Hematopoietic multipotent progenitor cell treated with erythropoietin and hydrocortisone succinate and interleukin-3 and kit ligand, for 4 days (in vitro differentiated cells): ENCODE measurements at regions not wholly inside any gene's neighbourhood (a gene's known extent, or its start where the extent isn't known, plus 50 kb on each side); places are given as distances from the start of the nearest gene placed in this dataset.

ENCODE experiments used
- DNase-seq: peaks from one replicate; pipeline ENCODE4 v3.0.0-alpha.2; 2015

DNA sequence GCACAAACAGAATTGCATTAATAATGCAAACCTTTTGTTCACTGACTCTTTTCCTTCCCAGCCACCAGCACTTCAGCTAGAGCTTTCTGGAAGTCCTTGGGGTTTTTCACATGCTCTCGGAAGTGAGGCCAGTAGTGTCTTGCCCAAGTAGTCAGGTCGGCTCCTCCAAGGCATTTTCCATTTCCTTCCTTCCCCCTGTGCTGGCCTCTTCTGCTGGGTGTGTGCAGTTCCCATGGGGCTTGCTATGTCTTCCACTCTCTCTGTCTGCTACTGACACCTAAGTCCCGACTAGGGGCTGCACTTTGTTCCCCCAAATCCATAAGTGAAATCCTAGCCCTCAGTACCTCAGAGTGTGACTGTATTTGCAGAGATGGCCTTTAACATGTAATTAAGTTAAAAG, 175.6 kb upstream of the BMPER start:
- no peak for DNase-seq

DNA sequence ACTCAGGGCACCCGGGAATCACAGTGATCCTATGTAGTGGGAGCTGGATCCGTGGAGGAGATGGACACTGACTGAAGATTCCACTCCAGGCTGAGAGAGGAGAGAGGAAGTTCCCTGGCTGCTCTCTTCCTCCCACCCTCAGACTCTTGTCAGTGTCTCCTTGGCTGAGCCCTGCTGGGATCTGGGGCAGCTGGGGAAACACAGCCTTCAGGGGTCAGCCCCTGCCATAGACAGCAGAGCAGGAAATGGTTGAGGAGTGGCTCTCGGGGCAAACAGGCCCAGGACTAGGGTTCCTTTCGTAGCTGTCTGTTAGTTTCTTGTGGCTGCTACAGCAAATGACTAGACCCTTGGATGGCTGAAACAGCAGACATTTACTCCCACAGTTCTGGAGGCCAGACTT, 174.4 kb upstream of the BMPER start:
- no peak for DNase-seq

DNA sequence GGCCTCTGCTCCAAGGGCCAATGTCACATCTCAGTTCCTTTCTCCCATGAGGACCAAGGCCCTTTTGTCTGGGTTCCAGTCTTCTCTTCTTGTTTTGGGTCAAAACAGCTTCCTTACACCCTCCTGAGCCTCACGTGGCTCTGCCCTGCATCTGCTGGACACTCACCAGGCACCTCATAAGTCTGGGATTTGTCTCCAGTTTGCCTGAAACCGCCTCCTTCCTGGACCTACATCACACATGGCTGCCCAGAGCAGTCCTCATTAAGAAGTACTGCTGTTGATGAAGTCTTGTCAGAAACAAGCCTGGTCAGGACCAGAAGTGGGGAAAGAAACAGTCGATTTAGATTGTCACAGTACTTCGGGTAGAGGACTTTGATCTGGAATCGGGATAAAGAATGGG, 173.4 kb upstream of the BMPER start:
- DNase-seq: no peak

DNA sequence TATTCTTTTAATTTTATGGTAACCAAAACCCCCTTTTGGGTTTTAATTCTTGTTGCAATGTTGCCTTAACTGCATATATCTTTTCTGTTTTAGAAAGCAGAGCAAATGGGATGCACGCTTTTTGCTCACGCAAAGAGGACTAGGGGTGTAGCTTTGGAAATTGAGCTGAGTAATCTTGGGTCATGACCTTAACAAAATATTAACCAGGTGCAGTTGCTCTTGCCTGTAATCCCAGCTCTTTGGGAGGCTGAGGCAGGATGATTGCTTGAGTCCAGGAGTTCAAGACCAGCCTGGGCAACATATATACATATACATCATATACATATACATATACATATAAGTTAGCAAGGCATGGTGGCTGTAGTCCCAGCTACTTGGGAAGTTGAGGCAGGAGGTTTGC, 172.9 kb upstream of the BMPER start:
- no peak for DNase-seq

DNA sequence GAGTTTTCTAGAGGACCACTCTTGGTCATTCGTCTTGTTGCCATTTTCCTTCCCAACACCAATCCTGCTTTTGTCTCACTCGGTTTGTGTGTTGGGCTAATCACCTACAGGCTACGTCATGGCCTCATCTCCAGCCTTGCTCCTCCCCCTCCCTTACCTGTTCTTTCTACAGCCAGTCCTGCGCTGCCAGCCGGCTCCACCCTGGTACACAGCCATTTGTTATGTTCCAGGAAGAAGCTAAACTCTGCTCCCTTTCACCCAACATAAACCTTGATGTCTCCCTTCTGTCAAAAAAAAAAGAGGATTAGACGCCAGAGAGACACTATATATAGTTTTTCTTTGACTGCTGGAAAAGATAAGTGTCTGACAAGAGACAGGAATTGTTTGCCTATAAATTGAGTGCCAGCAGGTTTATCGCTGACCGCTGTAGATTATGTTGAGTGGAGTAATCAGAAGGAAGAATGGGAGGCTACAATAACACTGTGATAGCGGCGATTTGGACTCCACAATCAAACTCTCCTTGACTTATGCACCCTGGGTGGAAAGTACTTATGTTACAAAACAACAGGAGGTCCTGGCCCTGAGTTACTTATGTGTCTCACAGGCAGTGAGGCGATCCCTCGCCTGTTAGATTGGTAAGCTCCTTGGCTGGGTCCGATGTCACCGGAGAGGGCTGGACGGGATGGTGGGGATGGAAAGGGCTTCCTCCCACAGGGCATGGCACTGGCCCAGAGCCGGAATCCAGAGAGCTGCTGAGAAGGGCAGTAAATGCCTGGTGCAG, 171.3 kb upstream of the BMPER start:
- no peak for DNase-seq

DNA sequence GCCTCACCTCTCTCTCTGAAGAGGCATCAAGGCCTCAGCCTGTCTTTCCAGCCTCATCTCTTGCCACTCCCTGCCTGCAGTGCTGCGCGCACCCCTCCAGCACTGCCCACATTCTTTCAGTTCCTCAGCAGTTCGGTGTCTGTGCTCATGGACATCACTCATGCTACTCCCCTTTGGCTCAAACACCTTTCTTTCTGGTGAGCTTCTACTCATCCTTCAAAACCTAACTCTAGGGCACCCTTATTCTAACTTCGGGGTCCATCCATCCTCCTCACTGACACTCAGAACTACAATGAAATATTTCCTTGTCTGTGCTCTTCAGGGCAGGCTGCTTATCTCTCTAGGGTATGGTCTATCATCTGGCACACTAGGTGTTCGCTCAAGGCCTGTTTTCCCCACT, 169.9 kb upstream of the BMPER start:
- no peak for DNase-seq

DNA sequence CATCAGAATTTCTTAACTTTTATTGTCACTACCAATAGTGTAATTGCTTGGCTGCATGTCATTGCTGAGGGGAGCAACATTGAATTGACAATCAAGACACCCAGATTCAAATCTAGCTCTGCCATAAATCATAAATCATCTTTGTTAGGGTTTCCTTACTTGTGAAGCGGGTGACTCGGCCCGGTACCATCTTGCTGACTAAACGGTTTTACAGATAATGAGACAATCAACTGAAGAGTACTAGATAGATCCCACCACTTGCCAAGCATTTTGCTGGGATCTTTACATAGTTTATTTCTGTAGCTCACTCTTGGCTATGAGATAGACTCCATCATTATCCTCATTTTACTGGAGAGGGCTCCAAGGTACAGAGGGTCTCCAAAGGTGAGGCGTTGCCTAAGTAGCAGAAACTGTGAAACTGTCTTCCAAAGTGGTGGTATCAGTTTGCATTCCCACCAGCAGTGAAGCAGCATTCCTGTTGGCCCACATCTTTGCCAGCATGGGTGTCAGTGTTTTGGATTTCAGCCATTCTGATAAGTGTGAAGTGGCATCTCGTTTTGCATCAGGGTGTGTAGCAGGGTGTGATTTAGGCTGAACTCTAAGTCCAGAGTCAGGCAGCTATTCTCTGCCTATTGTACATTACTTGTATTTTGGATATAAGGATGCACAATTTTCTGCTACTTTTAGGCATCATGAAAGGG, 168.7 kb upstream of the BMPER start:
- no peak for DNase-seq

DNA sequence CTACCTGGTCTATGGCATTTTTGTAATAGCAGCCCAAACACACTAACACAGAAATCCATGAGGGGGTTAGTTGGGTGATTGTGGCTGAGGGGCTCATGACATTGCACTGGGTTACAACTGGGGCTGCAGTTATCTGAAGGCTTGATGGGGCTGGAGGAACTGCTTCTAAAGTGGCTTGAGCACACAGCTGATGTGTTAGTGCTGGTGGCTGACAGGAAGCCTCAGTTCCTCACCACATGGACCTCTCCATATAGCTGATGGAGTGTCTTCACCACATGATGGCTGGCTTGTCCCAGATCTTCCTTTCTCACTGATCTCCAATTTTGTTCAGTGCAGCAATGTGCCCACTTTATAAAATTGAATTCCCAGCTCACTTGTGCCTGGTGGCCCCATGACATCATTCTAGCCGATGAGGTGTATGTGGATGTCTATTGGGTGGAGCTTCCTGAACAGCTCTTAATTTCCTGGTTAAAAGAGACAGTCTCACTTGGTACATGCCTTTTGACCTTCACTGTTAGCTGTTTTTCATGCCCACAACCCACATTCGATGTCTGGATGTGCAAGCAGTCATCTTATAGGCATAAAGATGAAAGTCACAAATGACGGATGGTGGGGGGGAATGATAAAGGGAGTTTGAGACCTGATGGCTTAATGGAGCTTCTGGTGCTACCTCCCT, 166.9 kb upstream of the BMPER start:
- DNase-seq: no peak

DNA sequence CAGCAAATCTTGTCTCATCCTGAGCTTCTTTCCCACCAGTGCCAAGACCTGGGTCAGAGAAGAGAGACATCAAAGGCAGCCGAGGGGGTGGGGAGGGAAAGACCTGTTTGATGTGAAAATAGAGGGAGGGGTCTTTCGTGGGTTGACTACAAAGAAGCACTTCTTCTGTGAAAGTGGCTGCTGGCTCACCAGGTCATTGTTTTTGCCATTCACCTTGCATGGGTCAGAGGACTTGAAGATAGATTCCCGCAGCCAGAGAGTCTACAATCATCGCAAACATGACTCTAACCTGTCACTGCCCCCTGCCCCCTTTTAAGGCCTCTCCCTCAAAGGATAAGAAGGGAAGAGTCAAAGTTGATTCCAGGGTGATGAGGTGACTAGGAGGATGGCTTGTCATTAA, 166.1 kb upstream of the BMPER start:
- DNase-seq: no peak

DNA sequence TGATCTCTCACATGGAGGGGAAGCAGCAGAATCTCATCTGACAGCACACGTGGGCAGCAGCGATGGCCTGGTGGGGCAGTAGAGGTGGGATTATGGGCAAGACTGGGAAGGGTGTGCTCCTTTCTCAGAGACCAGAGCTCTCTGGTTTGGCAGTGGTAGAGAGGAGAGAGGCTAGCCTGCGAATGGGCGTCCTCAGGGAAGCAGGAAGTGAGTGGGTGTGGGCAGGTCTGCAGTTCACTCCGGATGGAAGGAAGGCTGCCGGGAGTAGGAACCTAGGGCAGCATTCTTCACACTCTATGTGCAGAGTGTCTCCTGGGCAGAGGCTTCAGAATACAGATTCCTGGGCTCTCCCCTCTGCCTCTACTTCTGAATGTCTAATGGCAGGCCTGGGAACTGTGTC, 162.8 kb upstream of the BMPER start:
- DNase-seq: no peak

DNA sequence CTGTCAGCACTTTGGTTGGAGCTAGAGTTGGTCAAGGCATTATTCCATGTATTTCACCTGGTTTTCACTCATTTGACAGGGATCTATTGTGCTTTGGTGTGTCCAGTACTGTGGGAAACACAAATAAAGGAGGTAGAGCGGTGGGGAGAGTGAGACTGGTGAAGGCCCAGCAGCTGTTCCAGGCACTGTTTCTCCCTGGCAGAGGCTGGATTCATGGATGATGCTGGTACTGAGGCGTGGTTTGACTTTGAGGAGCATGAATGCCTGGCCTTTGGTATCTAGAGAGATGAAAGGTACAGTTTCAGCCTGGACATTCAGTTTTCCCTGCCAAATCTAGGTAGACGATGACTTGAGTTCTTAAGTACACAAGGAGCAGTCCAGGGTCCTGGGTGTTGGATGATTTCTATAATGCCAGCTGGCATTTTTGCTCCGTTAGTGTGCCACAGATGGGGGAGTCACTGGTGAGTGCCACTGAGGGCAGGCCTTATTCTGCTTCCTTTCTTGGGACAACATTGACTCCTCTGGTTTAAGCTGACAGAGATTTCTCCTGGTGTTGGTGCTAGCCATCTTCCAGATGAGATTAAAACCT, 162.2 kb upstream of the BMPER start:
- DNase-seq: no peak

DNA sequence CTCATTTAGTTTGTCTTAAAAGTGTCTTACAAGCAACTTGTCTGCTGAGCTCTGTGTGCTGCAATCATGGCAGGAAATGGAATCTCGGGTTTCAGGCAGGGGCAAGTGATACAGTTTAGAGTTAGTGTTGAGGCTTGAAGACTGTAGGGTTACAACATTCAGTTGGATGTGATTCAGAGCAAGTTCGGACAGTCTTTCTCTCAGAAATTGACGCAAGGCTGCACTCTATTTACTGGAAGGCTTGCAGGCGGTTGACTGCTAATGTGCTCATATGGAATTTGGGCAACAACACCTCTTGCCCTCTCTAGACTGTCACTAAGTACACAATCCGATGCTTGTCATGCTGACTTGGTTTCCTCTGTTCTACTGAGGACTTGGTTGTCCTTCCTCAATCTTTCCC, 161.7 kb upstream of the BMPER start:
- no peak for DNase-seq

DNA sequence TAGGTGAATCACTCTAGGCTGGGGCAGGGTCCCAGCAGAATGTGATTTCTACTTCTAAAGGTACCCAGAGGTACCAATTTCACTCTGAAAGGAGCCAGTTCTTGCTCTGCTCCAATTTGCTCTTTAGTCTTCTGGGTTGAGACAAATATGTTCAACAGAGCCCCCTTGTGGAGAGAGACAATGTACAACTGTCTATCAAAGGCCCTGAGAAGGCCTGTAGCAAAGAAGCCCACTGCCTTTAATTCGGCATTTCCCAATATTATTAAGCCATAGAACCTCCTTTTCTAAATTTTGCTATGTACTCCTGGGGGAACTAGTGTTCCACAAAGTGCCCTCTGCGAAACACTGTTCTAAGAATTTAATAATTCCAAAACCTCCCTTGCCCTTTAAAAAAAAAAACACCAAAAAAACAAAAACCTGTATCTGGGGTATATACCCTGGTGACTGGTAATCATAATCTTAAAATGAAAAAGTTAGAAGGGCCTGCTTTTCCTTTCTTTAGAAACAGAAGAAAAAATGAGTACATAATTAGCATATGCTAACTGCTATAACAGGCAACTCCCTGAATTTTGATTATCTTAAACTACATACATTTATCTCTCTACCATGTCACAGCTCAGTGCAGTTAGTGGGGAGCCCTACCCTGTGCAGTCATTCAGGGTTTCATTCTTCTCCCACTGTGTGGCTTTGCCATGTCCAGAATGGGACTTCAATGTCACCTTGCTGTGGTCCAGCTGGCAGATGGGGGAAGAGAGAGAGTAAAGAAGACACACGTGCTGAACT, 160.9 kb upstream of the BMPER start:
- DNase-seq: peak; percentile 73

DNA sequence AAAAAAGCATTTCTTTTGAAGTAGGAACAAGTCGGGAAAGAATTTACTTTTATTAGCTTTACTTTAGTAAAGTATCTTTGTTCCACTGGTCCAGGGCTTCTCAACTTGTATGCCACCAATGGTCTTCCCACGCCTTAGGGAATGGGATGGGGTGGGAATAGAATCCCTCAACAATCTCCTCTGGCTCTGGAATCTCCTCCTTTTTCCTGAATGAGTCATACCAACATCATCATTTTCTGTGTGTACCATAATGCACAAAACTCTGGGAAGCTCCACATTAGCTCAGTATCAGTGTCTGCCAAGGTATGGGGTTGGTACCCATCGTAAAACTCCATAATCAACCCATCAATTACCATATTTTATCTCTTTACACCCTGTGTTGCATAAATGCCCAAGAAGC, 159.4 kb upstream of the BMPER start:
- DNase-seq: no peak

DNA sequence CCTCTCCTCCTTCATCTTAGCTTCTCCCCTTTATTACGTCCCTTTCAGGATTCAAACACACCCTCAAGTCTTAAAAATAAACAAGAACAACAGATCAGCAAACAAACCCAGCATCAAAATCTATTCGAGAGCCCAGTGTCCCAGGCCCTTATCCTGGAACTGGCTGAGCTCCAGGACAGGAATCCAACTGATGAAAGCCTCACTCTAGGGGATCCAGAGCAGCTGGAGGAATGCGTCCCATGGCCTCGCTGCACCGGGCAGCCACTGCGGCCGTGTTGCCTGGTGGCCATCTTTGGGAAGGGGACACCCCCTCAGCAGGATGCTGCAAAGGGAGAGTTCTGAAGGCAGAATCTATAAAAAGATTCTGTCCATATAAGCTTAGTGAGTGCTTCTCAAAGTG, 156.5 kb upstream of the BMPER start:
- no peak for DNase-seq

DNA sequence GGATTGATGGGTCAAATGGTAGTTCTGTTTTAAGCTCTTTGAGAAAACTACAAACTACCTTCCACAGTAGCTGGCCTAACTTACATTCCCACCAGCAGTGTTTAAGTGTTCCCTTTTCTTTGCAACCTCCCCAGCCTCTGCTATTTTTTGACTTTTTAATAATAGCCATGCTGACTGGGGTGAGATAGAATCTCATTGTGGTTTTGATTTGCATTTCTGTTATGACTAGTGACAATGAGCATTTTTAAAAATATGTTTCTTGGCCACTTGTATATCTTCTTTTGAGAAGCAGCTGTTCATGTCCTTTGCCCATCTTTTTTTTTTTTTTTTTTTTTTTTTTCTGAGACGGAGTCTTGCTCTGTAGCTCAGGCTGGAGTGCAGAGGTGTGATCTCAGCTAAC, 155.2 kb upstream of the BMPER start:
- DNase-seq: peak; percentile 44

DNA sequence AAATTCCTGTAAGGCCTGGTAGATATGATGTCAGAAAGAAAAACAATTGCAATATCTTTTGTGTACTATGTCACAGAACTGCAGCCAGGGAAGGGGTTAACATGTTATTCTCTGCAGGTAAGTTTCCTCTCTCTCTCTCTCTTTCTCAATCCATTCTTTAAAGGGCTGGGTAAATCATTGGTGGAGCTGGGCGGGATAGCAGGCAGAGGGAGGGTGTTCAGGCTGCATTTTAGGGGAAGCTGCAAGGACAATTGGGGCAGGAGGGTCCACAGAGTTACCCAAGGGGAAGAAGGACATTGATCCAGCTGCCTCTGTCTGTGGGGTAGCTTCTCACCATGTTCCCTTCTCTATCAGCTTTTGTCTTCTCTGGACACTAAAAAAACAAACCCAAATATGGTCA, 153.9 kb upstream of the BMPER start:
- no peak for DNase-seq

DNA sequence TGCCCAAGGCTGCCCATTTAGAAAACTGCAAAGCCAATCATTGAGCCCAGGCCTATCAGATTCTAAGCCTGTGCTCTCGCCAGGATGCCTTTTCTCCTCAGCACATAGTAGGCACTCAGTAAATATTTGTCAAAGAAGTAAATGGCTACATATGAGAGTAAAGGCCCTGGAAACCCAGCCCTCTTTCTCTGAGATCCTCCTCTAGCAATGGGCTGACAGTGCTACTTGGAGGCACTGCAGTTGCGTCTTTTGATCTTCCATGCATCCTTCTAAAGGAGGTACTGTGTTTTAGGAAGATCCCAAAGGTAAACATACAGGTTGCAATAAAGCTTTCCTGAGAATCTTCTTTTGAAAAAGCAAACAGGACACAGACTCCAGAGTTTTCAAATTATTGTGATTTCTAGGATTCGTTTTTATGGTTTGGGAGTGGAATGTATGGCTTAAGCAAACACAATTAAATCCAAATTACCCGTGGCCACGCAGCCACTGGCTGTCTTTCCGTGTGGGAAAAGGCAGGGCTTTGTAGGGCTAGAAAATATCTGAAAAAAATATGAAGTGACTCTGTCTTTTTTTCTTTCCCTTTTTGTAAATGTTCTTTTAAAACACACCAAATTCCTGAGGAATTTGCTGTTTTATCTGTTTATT, 151.3 kb upstream of the BMPER start:
- no peak for DNase-seq

DNA sequence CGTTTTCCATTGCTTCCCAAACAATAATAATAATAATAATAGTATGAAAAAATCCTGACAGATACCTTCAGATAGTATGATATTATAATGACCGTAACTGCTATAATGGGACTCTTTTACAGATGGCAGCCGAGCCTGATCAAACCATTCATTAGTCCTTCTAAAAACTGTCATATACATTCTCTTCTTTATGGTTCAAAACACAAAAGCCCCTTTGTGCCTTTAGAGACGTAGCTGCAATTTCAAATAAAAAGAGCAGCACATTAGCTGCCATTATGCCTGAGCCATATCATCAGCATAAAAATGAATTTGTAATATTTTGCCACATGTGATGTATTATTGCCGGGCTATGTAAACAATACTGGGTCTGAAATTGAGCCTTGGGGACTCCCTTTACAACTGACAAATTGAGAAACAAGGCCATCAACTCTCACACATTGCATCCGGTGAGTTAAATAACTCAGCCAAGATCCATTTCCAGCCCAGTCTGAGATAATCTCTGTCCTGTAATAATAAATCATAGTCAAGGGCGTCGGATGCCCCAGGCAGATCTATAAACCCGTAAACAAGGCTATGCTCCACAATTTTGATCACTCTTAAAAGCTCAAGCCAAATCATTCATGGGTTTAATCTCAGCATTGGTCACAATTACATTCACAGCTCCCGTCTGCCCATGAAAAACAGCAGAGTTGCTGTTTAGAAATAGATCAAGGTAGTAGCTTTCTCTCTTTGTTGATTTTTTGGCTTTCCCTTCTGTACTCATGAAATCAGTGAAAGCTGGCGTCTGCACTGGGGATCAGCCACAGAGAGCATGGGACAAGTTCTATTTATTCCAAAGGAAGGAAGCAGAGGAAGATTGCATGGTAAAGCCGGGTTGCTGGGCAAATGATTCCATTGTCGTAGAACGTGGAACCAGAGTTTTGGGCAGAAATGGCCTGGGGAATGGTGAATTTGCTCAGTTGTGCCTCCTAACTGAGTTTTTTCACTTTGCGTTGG, 150.1 kb upstream of the BMPER start:
- no peak for DNase-seq

DNA sequence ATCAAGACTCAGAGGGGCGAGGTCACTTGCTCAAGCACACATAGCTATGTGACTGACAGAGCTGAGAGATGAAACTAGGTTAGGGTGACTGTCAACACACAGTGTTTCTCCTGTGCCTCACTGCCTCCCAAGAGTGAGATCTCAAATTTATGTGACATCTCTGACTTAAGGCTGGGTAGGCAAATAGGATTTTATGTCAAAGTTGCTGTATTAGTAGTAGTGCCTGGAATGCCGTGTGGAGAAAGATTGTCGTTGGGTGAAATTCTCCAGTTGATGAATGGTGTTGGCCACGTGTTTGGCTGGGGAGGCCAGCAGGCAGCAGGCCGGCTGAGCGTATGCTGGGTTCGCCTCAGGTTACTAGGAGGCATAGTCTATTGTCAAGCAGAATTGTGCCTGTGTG, 148.3 kb upstream of the BMPER start:
- no peak for DNase-seq

DNA sequence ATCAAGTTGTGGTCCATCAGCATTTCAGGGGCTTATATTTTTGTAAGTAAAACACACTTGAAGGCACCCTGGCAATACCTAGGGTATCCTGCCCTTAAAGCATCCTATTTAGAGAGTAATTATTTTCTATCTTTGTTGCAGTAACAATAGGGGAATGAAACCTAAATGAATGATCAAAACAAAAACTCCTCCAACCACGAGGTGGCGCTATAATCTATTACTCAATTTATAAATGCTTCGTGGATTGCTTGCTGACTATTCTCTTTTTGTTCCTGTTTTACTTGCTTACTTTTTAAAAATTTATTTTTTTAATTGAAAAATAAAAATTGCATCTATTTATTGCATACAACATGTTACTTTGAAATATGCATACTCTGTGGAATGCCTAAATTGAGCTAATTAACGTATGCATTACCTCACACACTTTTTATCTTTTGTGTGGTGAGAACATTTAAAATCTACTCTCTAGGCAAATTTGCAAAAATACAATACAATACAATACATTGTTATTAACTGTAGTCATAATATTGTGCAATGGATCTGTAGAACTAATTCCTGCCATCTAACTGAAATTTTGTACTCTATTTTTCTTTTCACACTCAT, 147.7 kb upstream of the BMPER start:
- peak; percentile 78 for DNase-seq
